SW 1271 (cell line): ENCODE measurements at regions not wholly inside any gene's neighbourhood (a gene's known extent, or its start where the extent isn't known, plus 50 kb on each side); places are given as distances from the start of the nearest gene placed in this dataset.
"Not testable (repeated sequence)": the region's sequence is repeated elsewhere in the genome, so short reads cannot be mapped to it uniquely, and the experiment has no call there.

Source experiments
- DNase-seq, 2 experiments: peaks; one replicate each; lab custom pipeline; 2025; lab: John Stamatoyannopoulos, UW

DNA sequence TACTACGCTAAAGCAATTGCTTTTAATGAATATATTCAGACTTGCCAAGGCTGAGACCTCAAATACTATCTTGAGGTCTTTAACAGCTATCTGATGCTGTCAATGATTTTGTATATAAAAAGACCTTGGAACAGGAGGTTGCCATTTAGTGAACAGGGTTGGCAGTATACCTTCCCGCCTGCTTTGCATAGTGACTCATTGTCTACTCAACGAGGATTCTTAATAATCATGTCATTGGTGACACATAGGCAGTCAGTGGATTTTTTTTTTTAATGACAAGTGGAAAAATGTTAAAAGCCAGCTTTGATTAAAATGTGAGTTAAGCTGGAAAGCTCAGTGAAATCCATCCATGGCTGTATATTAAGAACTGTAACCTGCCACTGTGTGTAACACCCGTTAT is 164.0 kb downstream of the ASMT start:
- no peak for DNase-seq

DNA sequence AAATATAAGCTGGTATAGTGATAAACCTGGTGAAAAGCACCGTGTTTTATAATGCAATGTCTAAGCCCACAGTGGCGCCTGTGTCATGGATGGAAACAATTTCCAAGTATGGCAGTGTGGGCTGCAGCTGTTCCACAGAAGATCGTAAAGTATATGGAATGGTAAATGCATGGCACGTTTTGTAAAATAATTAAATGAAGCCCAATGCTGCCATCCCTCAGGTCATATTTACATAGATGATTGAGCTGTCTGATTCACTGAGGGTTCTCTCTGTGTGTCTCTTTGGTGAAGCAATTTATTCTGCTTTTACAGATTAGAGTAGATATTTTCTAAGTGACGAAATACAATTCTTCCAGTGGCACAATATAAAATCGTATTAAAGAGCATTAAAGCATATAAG is 164.8 kb downstream of the ASMT start:
- no peak for DNase-seq

GRCh38 chrX:1781766-1782165 is 166.9 kb downstream of the ASMT start:
- DNase-seq = no peak

GRCh38 chrX:1784773-1785172 is 169.9 kb downstream of the ASMT start:
- no peak for DNase-seq

GRCh38 chrX:1788300-1788911 is 173.5 kb downstream of the ASMT start:
- DNase-seq = no peak

- no peak for DNase-seq
Measured at GRCh38 chrX:1792636-1793035, 177.8 kb downstream of the ASMT start.

- no peak for DNase-seq
Measured at GRCh38 chrX:1794586-1794985, 179.7 kb downstream of the ASMT start.

- DNase-seq = no peak
Measured at GRCh38 chrX:1802912-1803311, 188.1 kb downstream of the ASMT start.

DNA sequence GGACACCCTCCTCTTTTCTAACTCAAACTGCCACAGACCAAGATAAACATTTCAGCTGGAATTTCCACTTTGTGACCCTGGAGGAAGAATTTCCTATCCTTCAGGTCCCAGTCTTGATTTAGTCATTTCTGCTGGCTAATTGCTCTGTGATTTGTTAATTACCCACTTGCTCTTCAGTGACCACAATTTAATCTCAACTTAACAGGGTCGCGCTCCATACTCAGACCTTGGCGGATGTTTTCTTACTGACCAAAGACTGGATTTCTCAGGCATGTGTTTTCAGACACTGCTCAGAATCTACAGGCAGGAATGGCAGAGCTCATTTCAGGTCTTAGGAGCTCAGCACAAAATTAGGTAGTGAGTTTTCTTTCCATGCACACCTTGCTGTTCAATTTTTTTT is 188.9 kb downstream of the ASMT start:
- DNase-seq = no peak

GRCh38 chrX:1807301-1807731 is 192.5 kb downstream of the ASMT start:
- no peak for DNase-seq

DNA sequence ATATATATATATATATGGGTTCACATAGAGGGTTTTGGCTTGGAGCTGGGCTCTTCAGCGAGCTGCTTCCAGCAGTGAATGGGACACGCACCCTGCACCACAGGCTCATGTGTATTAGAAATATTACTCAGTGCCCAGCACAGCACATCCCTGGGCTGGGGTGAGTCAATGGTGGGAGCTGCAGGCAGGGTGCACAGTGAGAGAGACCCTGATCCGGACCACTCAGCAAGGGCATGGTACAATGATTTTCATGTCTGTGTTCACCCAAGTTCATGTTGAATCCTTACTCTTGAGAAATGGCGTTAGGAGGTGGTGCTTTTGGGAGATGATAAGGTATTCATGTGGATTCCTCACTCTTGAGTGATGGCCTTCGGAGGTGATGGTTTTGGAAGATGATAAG is 194.7 kb downstream of the ASMT start:
- DNase-seq = no peak

DNA sequence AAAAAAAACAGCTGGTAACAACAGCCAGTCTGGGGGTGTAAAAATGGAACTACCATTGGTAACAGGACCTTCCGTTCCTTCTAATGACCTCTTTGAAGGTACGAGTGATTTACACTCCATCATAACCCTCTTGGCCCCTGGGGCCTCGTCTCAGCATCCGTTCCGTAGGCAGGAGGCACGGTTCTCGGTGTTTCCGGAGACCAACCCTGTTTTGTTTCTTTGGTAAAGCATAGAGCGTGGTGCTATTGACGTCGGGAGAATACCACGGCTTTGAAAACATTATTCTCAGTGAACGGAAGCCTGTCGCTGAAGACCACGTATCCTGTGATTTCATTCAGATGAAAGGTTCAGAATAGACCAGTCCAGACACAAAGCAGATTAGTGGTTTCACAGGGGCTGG is 198.9 kb downstream of the ASMT start:
- no peak for DNase-seq

- no peak for DNase-seq
Measured at GRCh38 chrX:1815456-1816175, 200.8 kb downstream of the ASMT start.

GRCh38 chrX:1816387-1816982 is 201.6 kb downstream of the ASMT start:
- not testable (repeated sequence) for DNase-seq

GRCh38 chrX:1821846-1822245 is 207.0 kb downstream of the ASMT start:
- no peak for DNase-seq

DNA sequence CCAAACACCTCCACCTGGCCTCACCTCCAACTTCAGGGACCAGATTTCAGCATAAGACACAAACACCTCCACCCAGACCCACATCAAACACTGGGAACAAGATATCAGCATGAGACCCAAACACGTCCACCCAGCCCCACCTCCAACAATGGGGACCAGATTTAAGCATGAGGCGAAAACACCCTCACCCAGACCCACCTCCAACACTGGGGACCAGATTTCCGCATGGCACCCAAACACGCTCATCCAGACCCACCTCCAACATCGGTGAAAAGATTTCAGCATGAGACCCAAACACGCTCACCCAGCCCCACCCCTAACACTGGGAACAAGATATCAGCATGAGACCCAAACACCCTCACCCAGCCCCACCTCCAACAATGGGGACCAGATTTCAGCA is 210.0 kb downstream of the ASMT start:
- DNase-seq = no peak

DNA sequence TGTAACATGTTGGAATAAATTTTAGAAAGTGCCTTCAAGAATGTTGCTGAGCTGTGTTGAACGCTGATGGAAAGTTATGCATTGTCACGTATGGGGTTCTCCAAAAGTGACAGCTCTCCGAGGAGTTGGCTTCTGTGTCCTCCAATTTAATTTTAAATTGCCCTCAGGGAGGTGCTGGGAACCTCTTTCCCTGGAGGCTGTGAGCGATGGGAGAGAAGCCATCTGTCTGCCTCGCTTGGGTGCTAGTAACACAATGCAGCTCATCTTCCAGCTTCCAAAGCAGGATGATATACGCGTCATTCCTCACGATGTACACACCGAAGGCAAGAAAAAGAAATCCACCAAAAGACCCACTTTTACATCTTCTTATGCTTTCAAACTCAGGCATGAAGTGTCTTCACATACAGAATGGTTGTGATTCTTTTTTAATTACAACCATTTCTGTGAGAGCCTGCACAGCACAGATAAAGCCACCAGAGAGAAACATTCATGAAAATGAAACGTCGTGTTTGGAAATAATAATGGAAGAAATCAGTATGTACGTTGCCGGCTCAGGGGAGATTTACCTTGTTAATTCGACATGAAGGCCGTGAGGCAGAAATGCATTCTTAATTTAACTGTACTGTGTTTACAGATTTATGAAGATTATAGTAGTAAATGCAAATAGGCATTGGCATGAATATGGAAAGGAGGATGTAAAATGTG is 218.9 kb downstream of the ASMT start:
- DNase-seq = no peak

- DNase-seq = no peak
Measured at GRCh38 chrX:1835056-1835455, 220.2 kb downstream of the ASMT start.

- no peak for DNase-seq
Measured at GRCh38 chrX:1836683-1837082, 221.8 kb downstream of the ASMT start.

DNA sequence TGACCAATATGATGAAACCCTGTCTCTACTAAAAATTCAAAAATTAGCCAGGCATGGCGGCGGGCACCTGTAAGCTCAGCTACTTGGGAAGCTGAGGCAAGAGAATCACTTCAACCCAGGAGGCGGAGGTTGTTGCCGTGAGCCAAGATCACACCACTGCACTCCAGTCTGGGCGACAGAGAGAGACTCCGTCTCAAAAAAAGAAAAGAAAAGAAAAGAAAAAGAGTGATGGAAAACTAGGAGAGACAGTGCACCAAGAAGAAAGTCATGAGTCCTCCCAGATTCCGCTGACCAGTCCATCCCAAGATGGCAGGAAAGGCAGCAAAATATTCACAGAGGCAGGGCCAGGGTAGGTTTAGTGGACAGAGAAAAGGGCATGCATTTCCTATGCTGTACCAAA is 226.9 kb downstream of the ASMT start:
- no peak for DNase-seq

DNA sequence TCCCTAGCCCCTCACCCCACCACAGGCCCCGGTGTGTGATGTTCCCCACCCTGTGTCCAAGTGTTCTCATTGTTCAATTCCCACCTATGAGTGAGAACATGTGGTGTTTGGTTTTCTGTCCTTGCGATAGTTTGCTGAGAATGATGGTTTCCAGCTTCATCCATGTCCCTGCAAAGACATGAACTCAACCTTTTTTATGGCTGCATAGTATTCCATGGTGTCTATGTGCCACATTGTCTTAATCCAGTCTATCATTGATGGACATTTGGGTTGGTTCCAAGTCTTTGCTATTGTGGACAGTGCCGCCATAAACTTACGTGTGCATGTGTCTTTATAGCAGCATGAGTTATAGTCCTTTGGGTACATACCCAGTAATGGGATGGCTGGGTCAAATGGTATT is 232.1 kb downstream of the ASMT start:
- not testable (repeated sequence) for DNase-seq

DNA sequence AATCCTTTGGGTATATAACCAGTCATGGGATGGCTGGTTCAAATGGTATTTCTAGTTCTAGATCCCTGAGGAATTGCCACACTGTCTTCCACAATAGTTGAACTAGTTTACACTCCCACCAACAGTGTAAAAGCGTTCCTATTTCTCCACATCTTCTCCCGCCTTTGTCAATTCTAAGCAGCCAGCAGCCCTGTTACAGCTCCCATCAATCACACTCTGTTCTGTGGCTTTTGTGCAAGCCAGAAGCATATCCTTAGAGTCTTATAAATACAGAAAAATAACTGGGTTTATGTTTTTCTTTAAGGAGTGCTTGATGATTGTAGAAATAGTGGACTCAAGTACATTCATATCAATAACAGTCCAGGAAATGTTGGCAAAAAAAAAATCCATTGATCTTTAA is 232.9 kb downstream of the ASMT start:
- not testable (repeated sequence) for DNase-seq

GRCh38 chrX:1851527-1851926 is 236.7 kb downstream of the ASMT start:
- no peak for DNase-seq
